ENCODE measurements at regions not wholly inside any gene's neighbourhood (a gene's known extent, or its start where the extent isn't known, plus 50 kb on each side); places are given as distances from the start of the nearest gene placed in this dataset.
"Not testable (repeated sequence)": the region's sequence is repeated elsewhere in the genome, so short reads cannot be mapped to it uniquely, and the experiment has no call there.

DNA sequence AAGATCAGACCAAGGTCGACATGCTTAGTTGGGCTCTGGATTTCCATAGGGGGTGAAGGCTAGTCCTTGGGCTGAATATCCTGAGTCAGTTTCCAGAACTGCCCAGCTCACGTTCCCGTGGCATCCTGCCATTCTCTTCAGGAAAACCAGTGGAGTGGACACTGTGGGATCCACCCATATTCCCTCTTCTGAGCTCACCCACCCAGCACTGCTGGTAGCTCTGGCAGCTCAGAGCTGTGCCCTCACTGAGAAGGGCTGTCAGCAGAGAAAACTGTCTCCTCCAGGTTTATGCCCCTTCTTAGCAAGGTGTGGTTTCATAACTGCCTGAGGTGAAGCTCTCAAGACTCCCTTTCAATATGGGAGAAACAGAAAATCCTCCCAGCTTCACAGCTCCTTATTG, 111.7 kb downstream of the GGTLC2 start:
- TF ChIP-seq, protein P1, sequence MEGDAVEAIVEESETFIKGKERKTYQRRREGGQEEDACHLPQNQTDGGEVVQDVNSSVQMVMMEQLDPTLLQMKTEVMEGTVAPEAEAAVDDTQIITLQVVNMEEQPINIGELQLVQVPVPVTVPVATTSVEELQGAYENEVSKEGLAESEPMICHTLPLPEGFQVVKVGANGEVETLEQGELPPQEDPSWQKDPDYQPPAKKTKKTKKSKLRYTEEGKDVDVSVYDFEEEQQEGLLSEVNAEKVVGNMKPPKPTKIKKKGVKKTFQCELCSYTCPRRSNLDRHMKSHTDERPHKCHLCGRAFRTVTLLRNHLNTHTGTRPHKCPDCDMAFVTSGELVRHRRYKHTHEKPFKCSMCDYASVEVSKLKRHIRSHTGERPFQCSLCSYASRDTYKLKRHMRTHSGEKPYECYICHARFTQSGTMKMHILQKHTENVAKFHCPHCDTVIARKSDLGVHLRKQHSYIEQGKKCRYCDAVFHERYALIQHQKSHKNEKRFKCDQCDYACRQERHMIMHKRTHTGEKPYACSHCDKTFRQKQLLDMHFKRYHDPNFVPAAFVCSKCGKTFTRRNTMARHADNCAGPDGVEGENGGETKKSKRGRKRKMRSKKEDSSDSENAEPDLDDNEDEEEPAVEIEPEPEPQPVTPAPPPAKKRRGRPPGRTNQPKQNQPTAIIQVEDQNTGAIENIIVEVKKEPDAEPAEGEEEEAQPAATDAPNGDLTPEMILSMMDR (IDR thresholded peaks at IDR 0.05; ENCODE audit: low read length) = no peak
- TF ChIP-seq EZH2 (IDR thresholded peaks at IDR 0.05; ENCODE audit: borderline replicate concordance, low read length) = no peak
- H3K4me3 ChIP-seq (ENCODE audit: low read depth, low read length, poor library complexity, severe bottlenecking) = no peak overlapping the region
- no peaks in the 10 kb centered on the region for H3K36me3 ChIP-seq (ENCODE audit: insufficient read depth, low read length)
- no peak overlapping the region for H3K4me2 ChIP-seq (ENCODE audit: low read length)
- H2AFZ ChIP-seq (ENCODE audit: low read length) = no peak overlapping the region
- H3K79me2 ChIP-seq (ENCODE audit: insufficient read depth, low read length) = no peaks in the 10 kb centered on the region
- peaks cover 13% of the 10 kb centered on the region for H3K4me1 ChIP-seq (ENCODE audit: insufficient read depth, low read length, severe bottlenecking)
- no peaks in the 10 kb centered on the region for H3K27me3 ChIP-seq (ENCODE audit: insufficient read depth, low read length)
- H3K9me2 ChIP-seq (ENCODE audit: low read depth, low read length) = no peaks in the 10 kb centered on the region
- H3K9ac ChIP-seq (ENCODE audit: low read length) = no peak overlapping the region
- H3F3A ChIP-seq (ENCODE audit: insufficient read depth, low read length) = no peaks in the 10 kb centered on the region
- H4K20me1 ChIP-seq (ENCODE audit: insufficient read depth, low read length) = no peaks in the 10 kb centered on the region
- H3K27ac ChIP-seq (ENCODE audit: low read depth, low read length, poor library complexity, severe bottlenecking) = no peak overlapping the region
- no peaks in the 10 kb centered on the region for H3K9me3 ChIP-seq (ENCODE audit: low read length)

DNA sequence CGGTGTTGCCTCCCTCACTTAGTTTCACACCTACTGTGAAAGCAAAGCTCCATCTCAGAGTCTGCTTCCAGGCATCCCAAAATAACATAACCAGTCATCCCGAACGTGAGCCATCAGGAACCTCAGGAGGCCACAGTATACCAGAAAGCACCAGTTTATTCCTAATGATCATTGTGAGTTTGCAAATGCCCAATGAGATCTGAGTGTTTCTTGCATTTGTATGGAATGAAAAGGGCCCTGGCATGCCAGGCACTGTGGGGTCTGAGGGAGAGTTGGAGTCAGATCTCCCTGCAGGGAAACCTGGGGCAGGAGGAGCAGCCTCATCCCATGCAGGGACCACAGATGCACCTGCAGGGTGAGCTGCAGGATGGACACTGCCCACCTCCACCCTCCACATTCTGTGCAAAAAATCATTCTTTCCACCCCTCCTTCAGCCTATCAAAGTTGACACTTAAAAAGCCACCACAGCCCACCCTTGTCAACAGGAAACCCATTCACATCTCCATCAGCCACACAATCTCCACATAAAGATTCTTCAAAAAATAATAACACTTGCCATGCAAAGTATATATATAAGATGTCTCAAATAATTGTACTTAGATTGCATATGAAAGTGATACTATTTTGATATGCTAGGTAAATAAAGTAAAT, 112.3 kb downstream of the GGTLC2 start:
- not testable (repeated sequence) for H3K27ac ChIP-seq (ENCODE audit: low read depth, low read length, poor library complexity, severe bottlenecking); H2AFZ ChIP-seq (ENCODE audit: low read length); H3K9me2 ChIP-seq (ENCODE audit: low read depth, low read length); H3K4me3 ChIP-seq (ENCODE audit: low read depth, low read length, poor library complexity, severe bottlenecking); H3K9ac ChIP-seq (ENCODE audit: low read length); H3K9me3 ChIP-seq (ENCODE audit: low read length); H4K20me1 ChIP-seq (ENCODE audit: insufficient read depth, low read length); H3K79me2 ChIP-seq (ENCODE audit: insufficient read depth, low read length); H3K36me3 ChIP-seq (ENCODE audit: insufficient read depth, low read length); H3K27me3 ChIP-seq (ENCODE audit: insufficient read depth, low read length); H3K4me2 ChIP-seq (ENCODE audit: low read length); H3F3A ChIP-seq (ENCODE audit: insufficient read depth, low read length)
- H3K4me1 ChIP-seq (ENCODE audit: insufficient read depth, low read length, severe bottlenecking) = peaks cover 13% of the 10 kb centered on the region

DNA sequence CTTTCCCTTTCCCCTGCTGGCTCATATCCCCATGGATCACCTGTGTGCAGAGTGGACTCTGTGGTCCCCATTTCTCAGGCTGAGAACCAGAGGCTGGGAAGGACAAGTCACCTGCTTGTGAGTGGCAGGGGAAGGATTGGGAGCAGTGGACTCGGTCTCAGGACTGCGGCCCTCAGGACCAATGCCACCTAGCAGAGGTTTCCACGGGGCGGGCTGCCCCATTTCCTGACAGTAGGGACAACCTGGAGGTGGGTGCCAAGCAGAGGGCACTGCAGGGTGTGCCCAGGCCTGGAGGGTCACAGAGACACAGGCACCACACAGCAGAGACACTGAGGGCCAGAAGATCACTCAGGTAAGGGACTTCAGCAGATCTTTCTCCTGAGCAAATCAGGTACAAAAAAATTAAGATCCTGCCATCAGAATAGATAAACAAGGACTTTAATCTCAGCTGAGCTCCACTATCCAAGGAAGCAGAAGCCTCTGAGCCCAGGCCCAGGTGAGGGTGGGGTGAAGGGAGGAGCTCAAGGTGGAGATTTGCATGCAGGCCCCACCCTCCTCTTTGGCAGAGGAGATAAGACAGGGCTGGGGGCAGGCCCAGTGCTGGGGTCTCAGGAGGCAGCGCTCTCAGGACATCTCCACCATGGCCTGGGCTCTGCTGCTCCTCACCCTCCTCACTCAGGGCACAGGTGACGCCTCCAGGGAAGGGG, 113.8 kb downstream of the GGTLC2 start:
- not testable (repeated sequence) for H2AFZ ChIP-seq (ENCODE audit: low read length); H3K27me3 ChIP-seq (ENCODE audit: insufficient read depth, low read length); H3K9me3 ChIP-seq (ENCODE audit: low read length); H3K9me2 ChIP-seq (ENCODE audit: low read depth, low read length); H3K4me2 ChIP-seq (ENCODE audit: low read length); H3K27ac ChIP-seq (ENCODE audit: low read depth, low read length, poor library complexity, severe bottlenecking); H4K20me1 ChIP-seq (ENCODE audit: insufficient read depth, low read length); H3K79me2 ChIP-seq (ENCODE audit: insufficient read depth, low read length); H3K36me3 ChIP-seq (ENCODE audit: insufficient read depth, low read length); H3K4me1 ChIP-seq (ENCODE audit: insufficient read depth, low read length, severe bottlenecking); H3K4me3 ChIP-seq (ENCODE audit: low read depth, low read length, poor library complexity, severe bottlenecking); H3F3A ChIP-seq (ENCODE audit: insufficient read depth, low read length); H3K9ac ChIP-seq (ENCODE audit: low read length)

DNA sequence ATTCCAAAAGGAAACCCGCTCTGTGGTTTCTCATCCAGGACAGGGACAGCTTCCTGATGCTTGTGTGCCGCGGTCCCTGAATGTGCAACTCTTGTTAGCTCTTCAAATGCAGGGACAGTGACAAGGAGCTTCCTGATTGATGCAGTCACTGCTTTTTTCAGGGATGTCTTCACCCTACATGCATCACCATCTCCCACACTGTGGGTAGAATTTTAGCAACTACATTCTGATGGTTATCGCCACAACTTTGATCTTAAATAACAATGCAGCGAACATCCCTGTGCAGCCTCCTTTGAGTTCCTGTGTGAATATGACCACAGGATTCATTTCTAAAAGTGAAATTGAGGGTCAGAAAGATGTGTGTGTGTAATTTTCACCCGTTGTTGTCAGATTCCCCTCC, 115.0 kb downstream of the GGTLC2 start:
- Histone ChIP-seq H3K27ac (ENCODE audit: low read depth, low read length, poor library complexity, severe bottlenecking) (no peak overlapping the region), H3K4me2 (ENCODE audit: low read length) (no peak overlapping the region), H2AFZ (ENCODE audit: low read length) (no peak overlapping the region), H3K4me3 (ENCODE audit: low read depth, low read length, poor library complexity, severe bottlenecking) (no peak overlapping the region), H3K27me3 (ENCODE audit: insufficient read depth, low read length) (no peaks in the 10 kb centered on the region), H3K79me2 (ENCODE audit: insufficient read depth, low read length) (no peaks in the 10 kb centered on the region), H4K20me1 (ENCODE audit: insufficient read depth, low read length) (no peaks in the 10 kb centered on the region), H3K9me3 (ENCODE audit: low read length) (no peaks in the 10 kb centered on the region), H3K4me1 (ENCODE audit: insufficient read depth, low read length, severe bottlenecking) (no peaks in the 10 kb centered on the region), H3F3A (ENCODE audit: insufficient read depth, low read length) (no peaks in the 10 kb centered on the region), H3K36me3 (ENCODE audit: insufficient read depth, low read length) (no peaks in the 10 kb centered on the region), H3K9ac (ENCODE audit: low read length) (no peak overlapping the region), H3K9me2 (ENCODE audit: low read depth, low read length) (no peaks in the 10 kb centered on the region)
- TF ChIP-seq EZH2 (IDR thresholded peaks at IDR 0.05; ENCODE audit: borderline replicate concordance, low read length) = no peak
- TF ChIP-seq, protein P1 (IDR thresholded peaks at IDR 0.05; ENCODE audit: low read length) = no peak

Measured in OCI-LY1 (cell line).